ENCODE measurements at regions not wholly inside any gene's neighbourhood (a gene's known extent, or its start where the extent isn't known, plus 50 kb on each side); places are given as distances from the start of the nearest gene placed in this dataset.

DNA sequence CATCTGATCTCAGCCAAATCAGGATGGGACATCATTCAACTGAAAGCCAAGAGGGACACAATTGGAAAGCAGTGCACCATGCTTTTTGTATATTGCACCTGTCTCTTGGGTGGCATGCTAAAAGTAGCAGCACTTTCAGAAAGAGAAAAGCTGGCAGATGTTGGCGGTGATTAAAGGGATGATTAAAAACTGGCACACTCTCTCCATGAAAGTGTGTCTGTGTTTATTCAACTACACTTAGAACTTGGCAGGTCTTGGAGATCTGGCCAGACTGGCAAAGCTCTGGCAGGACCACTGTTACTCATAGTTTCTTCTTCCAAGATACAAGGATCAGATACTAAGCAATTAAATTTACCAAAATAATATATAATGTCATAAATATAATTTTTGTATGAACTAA lies 112.9 kb upstream of the ELAVL2 start:
- TF ChIP-seq, protein P1, sequence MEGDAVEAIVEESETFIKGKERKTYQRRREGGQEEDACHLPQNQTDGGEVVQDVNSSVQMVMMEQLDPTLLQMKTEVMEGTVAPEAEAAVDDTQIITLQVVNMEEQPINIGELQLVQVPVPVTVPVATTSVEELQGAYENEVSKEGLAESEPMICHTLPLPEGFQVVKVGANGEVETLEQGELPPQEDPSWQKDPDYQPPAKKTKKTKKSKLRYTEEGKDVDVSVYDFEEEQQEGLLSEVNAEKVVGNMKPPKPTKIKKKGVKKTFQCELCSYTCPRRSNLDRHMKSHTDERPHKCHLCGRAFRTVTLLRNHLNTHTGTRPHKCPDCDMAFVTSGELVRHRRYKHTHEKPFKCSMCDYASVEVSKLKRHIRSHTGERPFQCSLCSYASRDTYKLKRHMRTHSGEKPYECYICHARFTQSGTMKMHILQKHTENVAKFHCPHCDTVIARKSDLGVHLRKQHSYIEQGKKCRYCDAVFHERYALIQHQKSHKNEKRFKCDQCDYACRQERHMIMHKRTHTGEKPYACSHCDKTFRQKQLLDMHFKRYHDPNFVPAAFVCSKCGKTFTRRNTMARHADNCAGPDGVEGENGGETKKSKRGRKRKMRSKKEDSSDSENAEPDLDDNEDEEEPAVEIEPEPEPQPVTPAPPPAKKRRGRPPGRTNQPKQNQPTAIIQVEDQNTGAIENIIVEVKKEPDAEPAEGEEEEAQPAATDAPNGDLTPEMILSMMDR (IDR thresholded peaks at IDR 0.05; ENCODE audit: poor library complexity) = no peak
- TF ChIP-seq EZH2 (IDR thresholded peaks at IDR 0.05; ENCODE audit: borderline replicate concordance) (no peak), EZH2phosphoT487 (IDR thresholded peaks at IDR 0.05; ENCODE audit: low read depth, severe bottlenecking, unreplicated experiment) (no peak)
